ENCODE measurements at regions not wholly inside any gene's neighbourhood (a gene's known extent, or its start where the extent isn't known, plus 50 kb on each side); places are given as distances from the start of the nearest gene placed in this dataset.

DNA sequence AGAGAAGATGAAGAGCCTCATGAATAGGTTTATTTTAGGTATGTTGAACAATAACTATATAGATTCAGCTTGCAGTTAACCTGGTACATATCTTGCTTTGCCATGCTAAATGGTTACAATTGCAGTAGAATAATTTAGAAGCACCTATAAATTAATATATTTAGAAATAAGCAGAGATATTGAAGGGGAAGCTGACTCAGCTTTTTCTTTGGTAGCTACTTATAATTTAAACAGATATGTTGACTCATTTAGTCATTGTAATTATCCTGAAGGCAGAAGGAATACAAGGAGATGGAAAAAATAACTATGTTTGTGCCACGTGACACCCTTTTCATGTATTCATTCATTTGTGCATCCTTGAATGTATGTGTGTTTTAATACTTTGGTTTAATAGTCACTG, 755.5 kb downstream of the SUCLG1 start:
- Histone ChIP-seq H3K9me3 (ENCODE audit: control insufficient read depth, insufficient read depth, low read length) (no peaks in the 10 kb centered on the region), H3K4me3 (ENCODE audit: low read length) (no peak overlapping the region), H3K36me3 (ENCODE audit: control insufficient read depth, insufficient read depth, low read length) (no peaks in the 10 kb centered on the region), H3K27me3 (ENCODE audit: control insufficient read depth, insufficient read depth, low read length) (no peaks in the 10 kb centered on the region), H3K4me1 (ENCODE audit: control insufficient read depth, insufficient read depth, low read length) (no peaks in the 10 kb centered on the region), H3K27ac (ENCODE audit: low read length) (no peak overlapping the region)
- no peak for DNase-seq (ENCODE audit: low read depth, low spot score)
- WGBS (ENCODE audit: insufficient coverage, insufficient read length), result no CpG with 5 or more reads among the region's 1 CpG

DNA sequence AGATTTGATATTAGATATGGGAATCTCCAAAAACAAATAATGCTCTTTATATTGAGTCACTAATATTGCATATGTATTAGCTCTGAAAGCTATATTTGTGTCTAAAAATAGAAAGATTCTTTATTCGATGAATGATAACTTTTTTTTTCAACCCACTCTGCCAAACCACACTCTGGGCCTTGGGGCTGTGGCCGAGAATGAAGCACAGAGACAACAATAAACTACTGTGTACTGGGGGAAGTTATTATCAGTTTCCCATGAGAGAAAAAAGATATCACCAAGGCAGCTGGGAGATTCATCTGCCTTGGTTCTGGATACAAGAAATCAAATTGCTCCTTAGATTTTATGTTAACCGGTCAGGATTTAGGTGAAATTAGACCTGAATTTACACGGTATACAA, 762.2 kb downstream of the SUCLG1 start:
- H3K27me3 ChIP-seq (ENCODE audit: control insufficient read depth, insufficient read depth, low read length), result no peaks in the 10 kb centered on the region
- WGBS (ENCODE audit: insufficient coverage, insufficient read length), result no CpG with 5 or more reads among the region's 4 CpGs

GRCh38 chr2:83695530-83695929, 763.5 kb downstream of the SUCLG1 start:
- WGBS (ENCODE audit: insufficient coverage, insufficient read length), result no CpG with 5 or more reads among the region's 7 CpGs
- H3K9me3 ChIP-seq (ENCODE audit: control insufficient read depth, insufficient read depth, low read length), result no peaks in the 10 kb centered on the region
- no peaks in the 10 kb centered on the region for H3K36me3 ChIP-seq (ENCODE audit: control insufficient read depth, insufficient read depth, low read length)
- no peak overlapping the region for H3K27ac ChIP-seq (ENCODE audit: low read length)
- H3K4me1 ChIP-seq (ENCODE audit: control insufficient read depth, insufficient read depth, low read length), result no peaks in the 10 kb centered on the region
- no peak overlapping the region for H3K4me3 ChIP-seq (ENCODE audit: low read length)
- no peak for DNase-seq (ENCODE audit: low read depth, low spot score)
- H3K27me3 ChIP-seq (ENCODE audit: control insufficient read depth, insufficient read depth, low read length), result no peaks in the 10 kb centered on the region

More for the DNA sequence above, 762.2 kb downstream of the SUCLG1 start:
- no peak overlapping the region for H3K4me3 ChIP-seq (ENCODE audit: low read length)
- no peaks in the 10 kb centered on the region for H3K9me3 ChIP-seq (ENCODE audit: control insufficient read depth, insufficient read depth, low read length)
- no peaks in the 10 kb centered on the region for H3K4me1 ChIP-seq (ENCODE audit: control insufficient read depth, insufficient read depth, low read length)
- H3K27ac ChIP-seq (ENCODE audit: low read length), result no peak overlapping the region
- no peaks in the 10 kb centered on the region for H3K36me3 ChIP-seq (ENCODE audit: control insufficient read depth, insufficient read depth, low read length)
- no peak for DNase-seq (ENCODE audit: low read depth, low spot score)

DNA sequence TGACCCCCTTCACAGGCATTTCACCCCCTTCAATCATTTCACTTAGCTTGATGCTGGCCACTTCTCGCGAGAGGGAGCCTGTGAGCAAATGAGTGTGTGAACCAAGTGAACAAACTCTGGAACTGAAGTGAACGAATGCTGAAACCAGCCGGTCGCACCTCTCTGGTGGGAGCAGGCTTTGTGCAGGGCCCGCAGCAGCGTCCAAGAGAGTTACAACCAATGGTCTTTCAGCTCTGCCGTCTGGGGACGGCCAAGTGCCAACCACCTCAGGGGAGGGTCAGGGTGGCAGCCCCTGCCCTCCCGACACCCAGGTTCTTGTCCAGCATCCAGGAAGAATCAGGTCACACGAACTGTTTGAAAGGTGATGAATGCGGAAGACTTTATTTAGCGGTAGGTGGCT, 764.0 kb downstream of the SUCLG1 start:
- no peak overlapping the region for H3K27ac ChIP-seq (ENCODE audit: low read length)
- DNase-seq (ENCODE audit: low read depth, low spot score), result no peak
- no peaks in the 10 kb centered on the region for H3K27me3 ChIP-seq (ENCODE audit: control insufficient read depth, insufficient read depth, low read length)
- WGBS (ENCODE audit: insufficient coverage, insufficient read length), result no CpG with 5 or more reads among the region's 13 CpGs
- H3K9me3 ChIP-seq (ENCODE audit: control insufficient read depth, insufficient read depth, low read length), result no peaks in the 10 kb centered on the region
- no peak overlapping the region for H3K4me3 ChIP-seq (ENCODE audit: low read length)
- no peaks in the 10 kb centered on the region for H3K4me1 ChIP-seq (ENCODE audit: control insufficient read depth, insufficient read depth, low read length)
- H3K36me3 ChIP-seq (ENCODE audit: control insufficient read depth, insufficient read depth, low read length), result no peaks in the 10 kb centered on the region

DNA sequence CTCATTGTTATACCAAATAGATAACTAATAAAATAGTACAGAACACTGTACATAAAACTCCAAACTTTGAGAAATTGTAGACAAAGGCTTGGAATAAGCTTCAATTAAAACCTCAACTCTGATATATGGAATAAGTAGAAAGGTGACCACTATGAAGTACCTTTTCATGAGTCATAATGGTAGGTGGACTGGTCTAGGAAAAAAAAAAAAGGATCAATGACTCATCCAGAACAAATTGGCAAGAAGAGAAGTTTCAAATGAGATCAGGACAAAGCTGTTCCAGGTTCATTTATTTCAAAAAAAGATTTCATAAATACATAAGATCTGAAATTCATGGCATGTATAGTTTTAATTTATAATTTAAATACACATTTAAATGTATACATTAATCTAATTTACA, 769.7 kb downstream of the SUCLG1 start:
- DNase-seq (ENCODE audit: low read depth, low spot score), result no peak
- no peak overlapping the region for H3K27ac ChIP-seq (ENCODE audit: low read length)

GRCh38 chr2:83686863-83687262, 772.2 kb downstream of the SUCLG1 start:
- no peaks in the 10 kb centered on the region for H3K27me3 ChIP-seq (ENCODE audit: control insufficient read depth, insufficient read depth, low read length)
- no peaks in the 10 kb centered on the region for H3K9me3 ChIP-seq (ENCODE audit: control insufficient read depth, insufficient read depth, low read length)
- no peak overlapping the region for H3K27ac ChIP-seq (ENCODE audit: low read length)
- H3K4me1 ChIP-seq (ENCODE audit: control insufficient read depth, insufficient read depth, low read length), result no peaks in the 10 kb centered on the region
- no peak overlapping the region for H3K4me3 ChIP-seq (ENCODE audit: low read length)
- DNase-seq (ENCODE audit: low read depth, low spot score), result no peak
- no peaks in the 10 kb centered on the region for H3K36me3 ChIP-seq (ENCODE audit: control insufficient read depth, insufficient read depth, low read length)

More for the DNA sequence above, 769.7 kb downstream of the SUCLG1 start:
- no peaks in the 10 kb centered on the region for H3K27me3 ChIP-seq (ENCODE audit: control insufficient read depth, insufficient read depth, low read length)
- no peaks in the 10 kb centered on the region for H3K9me3 ChIP-seq (ENCODE audit: control insufficient read depth, insufficient read depth, low read length)
- no peaks in the 10 kb centered on the region for H3K36me3 ChIP-seq (ENCODE audit: control insufficient read depth, insufficient read depth, low read length)
- no peaks in the 10 kb centered on the region for H3K4me1 ChIP-seq (ENCODE audit: control insufficient read depth, insufficient read depth, low read length)
- H3K4me3 ChIP-seq (ENCODE audit: low read length), result no peak overlapping the region

DNA sequence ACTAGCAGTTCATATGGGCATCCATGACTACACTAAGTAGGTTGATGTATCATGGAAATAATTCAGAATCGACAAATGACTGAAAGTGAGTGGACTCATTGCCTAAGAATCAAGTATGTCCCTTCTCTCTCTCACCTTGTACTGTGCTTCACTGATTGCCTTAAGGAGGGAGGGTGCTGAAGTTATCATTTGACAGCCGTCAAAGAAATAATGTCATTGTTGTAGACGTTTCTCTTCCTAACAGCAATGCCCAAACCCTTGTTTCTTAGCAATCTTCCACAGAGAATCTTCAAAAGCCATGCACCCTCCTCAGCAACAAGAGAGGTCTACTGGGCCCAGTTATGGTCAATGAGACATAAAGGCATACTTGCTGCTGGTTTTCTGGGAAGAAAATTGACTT, 785.0 kb downstream of the SUCLG1 start:
- no peak for DNase-seq (ENCODE audit: low read depth, low spot score)
- no CpG with 5 or more reads among the region's 3 CpGs for WGBS (ENCODE audit: insufficient coverage, insufficient read length)
- Histone ChIP-seq H3K4me1 (ENCODE audit: control insufficient read depth, insufficient read depth, low read length) (no peaks in the 10 kb centered on the region), H3K9me3 (ENCODE audit: control insufficient read depth, insufficient read depth, low read length) (no peaks in the 10 kb centered on the region), H3K27ac (ENCODE audit: low read length) (no peak overlapping the region), H3K4me3 (ENCODE audit: low read length) (no peak overlapping the region), H3K36me3 (ENCODE audit: control insufficient read depth, insufficient read depth, low read length) (no peaks in the 10 kb centered on the region), H3K27me3 (ENCODE audit: control insufficient read depth, insufficient read depth, low read length) (no peaks in the 10 kb centered on the region)

- H3K4me3 ChIP-seq (ENCODE audit: low read length), result no peak overlapping the region
- H3K4me1 ChIP-seq (ENCODE audit: control insufficient read depth, insufficient read depth, low read length), result no peaks in the 10 kb centered on the region
- H3K36me3 ChIP-seq (ENCODE audit: control insufficient read depth, insufficient read depth, low read length), result no peaks in the 10 kb centered on the region
- no peaks in the 10 kb centered on the region for H3K27me3 ChIP-seq (ENCODE audit: control insufficient read depth, insufficient read depth, low read length)
- no CpG with 5 or more reads among the region's 2 CpGs for WGBS (ENCODE audit: insufficient coverage, insufficient read length)
- DNase-seq (ENCODE audit: low read depth, low spot score), result no peak
- no peak overlapping the region for H3K27ac ChIP-seq (ENCODE audit: low read length)
- H3K9me3 ChIP-seq (ENCODE audit: control insufficient read depth, insufficient read depth, low read length), result no peaks in the 10 kb centered on the region
Measured at GRCh38 chr2:83665894-83666293, 793.2 kb downstream of the SUCLG1 start.

- no CpG with 5 or more reads among the region's 1 CpG for WGBS (ENCODE audit: insufficient coverage, insufficient read length)
- no peaks in the 10 kb centered on the region for H3K27me3 ChIP-seq (ENCODE audit: control insufficient read depth, insufficient read depth, low read length)
Measured at GRCh38 chr2:83665154-83665553, 793.9 kb downstream of the SUCLG1 start.

GRCh38 chr2:83661711-83662110, 797.4 kb downstream of the SUCLG1 start:
- no CpG with 5 or more reads among the region's 1 CpG for WGBS (ENCODE audit: insufficient coverage, insufficient read length)

More at GRCh38 chr2:83665154-83665553, 793.9 kb downstream of the SUCLG1 start:
- Histone ChIP-seq H3K4me1 (ENCODE audit: control insufficient read depth, insufficient read depth, low read length) (no peaks in the 10 kb centered on the region), H3K4me3 (ENCODE audit: low read length) (no peak overlapping the region), H3K27ac (ENCODE audit: low read length) (no peak overlapping the region), H3K36me3 (ENCODE audit: control insufficient read depth, insufficient read depth, low read length) (no peaks in the 10 kb centered on the region), H3K9me3 (ENCODE audit: control insufficient read depth, insufficient read depth, low read length) (no peaks in the 10 kb centered on the region)
- no peak for DNase-seq (ENCODE audit: low read depth, low spot score)

DNA sequence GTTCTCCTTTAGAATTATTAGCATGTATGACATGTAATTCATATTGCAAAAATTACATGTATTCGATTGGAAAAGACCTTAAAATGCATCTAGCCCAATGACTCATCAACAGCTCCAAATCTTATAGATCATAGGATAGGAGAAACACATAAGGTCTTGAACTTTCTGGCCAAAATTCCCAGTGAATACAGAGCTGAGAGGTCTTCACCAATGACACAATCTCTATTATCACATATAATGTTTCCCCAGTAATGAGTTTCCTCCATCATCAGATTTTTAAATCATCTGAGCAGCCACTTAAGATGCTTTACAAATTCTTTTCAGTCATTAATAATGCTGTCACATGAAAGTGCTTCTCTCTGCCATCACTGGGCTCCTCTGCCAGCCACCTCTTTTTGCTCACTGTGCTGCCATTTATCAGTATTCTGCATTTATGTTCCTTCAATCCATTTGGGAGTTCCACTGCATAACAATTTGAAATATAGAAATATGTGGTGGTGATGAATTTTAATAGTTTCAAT, 804.9 kb downstream of the SUCLG1 start:
- no peaks in the 10 kb centered on the region for H3K9me3 ChIP-seq (ENCODE audit: control insufficient read depth, insufficient read depth, low read length)
- no peak overlapping the region for H3K27ac ChIP-seq (ENCODE audit: low read length)
- H3K27me3 ChIP-seq (ENCODE audit: control insufficient read depth, insufficient read depth, low read length), result no peaks in the 10 kb centered on the region
- no peak for DNase-seq (ENCODE audit: low read depth, low spot score)
- no CpG with 5 or more reads among the region's 1 CpG for WGBS (ENCODE audit: insufficient coverage, insufficient read length)
- no peaks in the 10 kb centered on the region for H3K36me3 ChIP-seq (ENCODE audit: control insufficient read depth, insufficient read depth, low read length)
- H3K4me3 ChIP-seq (ENCODE audit: low read length), result no peak overlapping the region
- no peaks in the 10 kb centered on the region for H3K4me1 ChIP-seq (ENCODE audit: control insufficient read depth, insufficient read depth, low read length)

More at GRCh38 chr2:83661711-83662110, 797.4 kb downstream of the SUCLG1 start:
- no peak overlapping the region for H3K27ac ChIP-seq (ENCODE audit: low read length)
- H3K27me3 ChIP-seq (ENCODE audit: control insufficient read depth, insufficient read depth, low read length), result no peaks in the 10 kb centered on the region
- DNase-seq (ENCODE audit: low read depth, low spot score), result no peak
- no peak overlapping the region for H3K4me3 ChIP-seq (ENCODE audit: low read length)
- H3K4me1 ChIP-seq (ENCODE audit: control insufficient read depth, insufficient read depth, low read length), result no peaks in the 10 kb centered on the region
- no peaks in the 10 kb centered on the region for H3K9me3 ChIP-seq (ENCODE audit: control insufficient read depth, insufficient read depth, low read length)
- no peaks in the 10 kb centered on the region for H3K36me3 ChIP-seq (ENCODE audit: control insufficient read depth, insufficient read depth, low read length)

Measured in iPS DF 6.9 (cell line).